WERI-Rb-1 (cell line): ENCODE measurements at regions not wholly inside any gene's neighbourhood (a gene's known extent, or its start where the extent isn't known, plus 50 kb on each side); places are given as distances from the start of the nearest gene placed in this dataset.

Experiments used
- DNase-seq: peaks from one replicate; pipeline ENCODE4 v3.0.0-alpha.2; 2020
- H3K27ac ChIP-seq: fragments of 250-450 bp; sonication (Bioruptor Pico); 2 replicates; pipeline ENCODE4 v1.5.1; 2020; ENCODE audit warnings: mild to moderate bottlenecking, moderate library complexity
- H3K27me3 ChIP-seq: fragments of 250-450 bp; sonication (Bioruptor Pico); 2 replicates; pipeline ENCODE4 v1.5.1; 2021; ENCODE audit warnings: mild to moderate bottlenecking, low read depth, moderate library complexity; ENCODE audit not compliant: insufficient read depth, severe bottlenecking
- H3K36me3 ChIP-seq: fragments of 250-450 bp; sonication (Bioruptor Pico); 2 replicates; pipeline ENCODE4 v1.5.1; 2020; ENCODE audit warnings: mild to moderate bottlenecking, moderate library complexity
- H3K4me3 ChIP-seq: 2 replicates; pipeline ENCODE4 v1.5.1; 2011; ENCODE audit warnings: low read depth, mild to moderate bottlenecking, control low read depth, low read length
- H3K9me3 ChIP-seq: fragments of 250-450 bp; sonication (Bioruptor Pico); 2 replicates; pipeline ENCODE4 v1.5.1; 2021; ENCODE audit warnings: mild to moderate bottlenecking, moderate library complexity; ENCODE audit not compliant: severe bottlenecking
- CTCF ChIP-seq: IDR thresholded peaks from 2 replicates; pipeline ENCODE4 v1.5.1; 2011; ENCODE audit warnings: low read depth, mild to moderate bottlenecking, control low read depth, inconsistent platforms, low read length

GRCh38 chr18:70416496-70416895 is 127.7 kb downstream of the SOCS6 start:
- Histone ChIP-seq H3K4me3 (no peak overlapping the region), H3K27ac (peak overlapping the region; percentile 39; the same call in 1 of the 2 replicates), H3K36me3 (no peaks in the 10 kb centered on the region), H3K9me3 (no peaks in the 10 kb centered on the region), H3K27me3 (no peaks in the 10 kb centered on the region)
- no peak for DNase-seq
- TF ChIP-seq CTCF = no peak

GRCh38 chr18:70415823-70416488 is 127.1 kb downstream of the SOCS6 start:
- Histone ChIP-seq H3K9me3 (no peaks in the 10 kb centered on the region), H3K27ac (peak overlapping the region; percentile 80), H3K27me3 (no peaks in the 10 kb centered on the region), H3K36me3 (no peaks in the 10 kb centered on the region), H3K4me3 (no peak overlapping the region)
- DNase-seq = peak; percentile 89
- no peak for TF ChIP-seq CTCF

- no peak for DNase-seq
- Histone ChIP-seq H3K9me3 (no peaks in the 10 kb centered on the region), H3K36me3 (no peaks in the 10 kb centered on the region), H3K27ac (no peak overlapping the region), H3K27me3 (no peaks in the 10 kb centered on the region), H3K4me3 (no peak overlapping the region)
- TF ChIP-seq CTCF = no peak
Measured at GRCh38 chr18:70414315-70414900, 125.6 kb downstream of the SOCS6 start.

- no peak overlapping the region for H3K4me3 ChIP-seq
- no peaks in the 10 kb centered on the region for H3K9me3 ChIP-seq
Measured at GRCh38 chr18:70413455-70413854, 124.6 kb downstream of the SOCS6 start.

GRCh38 chr18:70411876-70412435 is 123.1 kb downstream of the SOCS6 start:
- Histone ChIP-seq H3K36me3 (no peaks in the 10 kb centered on the region), H3K9me3 (no peaks in the 10 kb centered on the region), H3K27me3 (no peaks in the 10 kb centered on the region), H3K27ac (no peak overlapping the region), H3K4me3 (no peak overlapping the region)
- TF ChIP-seq CTCF = no peak
- no peak for DNase-seq

More at GRCh38 chr18:70413455-70413854, 124.6 kb downstream of the SOCS6 start:
- H3K36me3 ChIP-seq = no peaks in the 10 kb centered on the region
- no peak for DNase-seq
- no peak for TF ChIP-seq CTCF
- H3K27me3 ChIP-seq = no peaks in the 10 kb centered on the region
- H3K27ac ChIP-seq = no peak overlapping the region

- TF ChIP-seq CTCF = no peak
- Histone ChIP-seq H3K36me3 (no peaks in the 10 kb centered on the region), H3K9me3 (no peaks in the 10 kb centered on the region), H3K4me3 (no peak overlapping the region), H3K27me3 (no peaks in the 10 kb centered on the region), H3K27ac (no peak overlapping the region)
- no peak for DNase-seq
Measured at GRCh38 chr18:70411307-70411706, 122.5 kb downstream of the SOCS6 start.
